ENCODE measurements at regions not wholly inside any gene's neighbourhood (a gene's known extent, or its start where the extent isn't known, plus 50 kb on each side); places are given as distances from the start of the nearest gene placed in this dataset.

- ChIA-PET CTCF (ENCODE audit: partially characterized antibody) (no interaction called here), POLR2A (ENCODE audit: partially characterized antibody) (no interaction called here)
- Histone ChIP-seq H3K79me2 (ENCODE audit: control insufficient read depth in 1 of 2, insufficient read depth in 2 of 2, low read length in 2 of 2) (no peaks in the 10 kb centered on the region), H2BK12ac (ENCODE audit: low read depth, low read length) (no peak overlapping the region), H3K18ac (ENCODE audit: extremely low read depth, low read length) (no peak overlapping the region), H3K23me2 (ENCODE audit: low read depth, low read length) (no peaks in the 10 kb centered on the region), H3K4ac (replicated peaks; ENCODE audit: insufficient read length, low read depth, low read length) (no peak overlapping the region), H3K36me3 (ENCODE audit: control insufficient read depth in 2 of 4, insufficient read depth in 4 of 4, low read length in 3 of 4) (no peaks in the 10 kb centered on the region), H3K9me3 (ENCODE audit: insufficient read depth in 2 of 2, low read depth in 1 of 2, low read length in 1 of 2) (no peaks in the 10 kb centered on the region), H2BK5ac (ENCODE audit: low read depth, low read length) (no peak overlapping the region), H4K8ac (ENCODE audit: extremely low read depth, insufficient read depth, low read length) (no peak overlapping the region), H3K4me1 (replicated peaks in 1 of 4; ENCODE audit: control insufficient read depth in 3 of 4, insufficient read depth in 4 of 4, low read length in 3 of 4) (peaks cover 0 to 2% (median 0%) of the 10 kb centered on the region in 4 experiments; a peak in 1 of 7 replicates), H3K79me1 (ENCODE audit: low read depth, low read length) (no peaks in the 10 kb centered on the region), H3K27ac (ENCODE audit: low read depth, low read length) (no peak overlapping the region), H2BK20ac (ENCODE audit: low read length) (no peak overlapping the region), H4K20me1 (replicated peaks in 1 of 2; ENCODE audit: control insufficient read depth in 1 of 2, insufficient read depth in 2 of 2, low read length in 2 of 2) (no peaks in the 10 kb centered on the region), H3K4me3 (ENCODE audit: extremely low read depth in 1 of 4, insufficient read depth in 2 of 4, low read depth in 3 of 4, low read length in 4 of 4) (no peak overlapping the region), H4K91ac (replicated peaks; ENCODE audit: insufficient read length, low read length) (no peak overlapping the region), H3K23ac (ENCODE audit: insufficient read length) (no peak overlapping the region), H3K9ac (replicated peaks in 1 of 4; ENCODE audit: extremely low read depth in 1 of 4, low read depth in 3 of 4, low read length in 3 of 4) (no peak overlapping the region), H4K5ac (ENCODE audit: insufficient read length, low read depth, low read length) (no peak overlapping the region), H2BK15ac (ENCODE audit: low read length) (no peak overlapping the region), H2AK5ac (ENCODE audit: low read depth, low read length) (no peak overlapping the region), H3K56ac (replicated peaks; ENCODE audit: insufficient read length, low read depth, low read length) (no peak overlapping the region), H2BK120ac (replicated peaks; ENCODE audit: low read depth, low read length) (no peak overlapping the region), H3K14ac (ENCODE audit: insufficient read length) (no peak overlapping the region), H3K4me2 (ENCODE audit: insufficient read depth in 1 of 2, low read depth in 2 of 2, low read length in 2 of 2) (no peak overlapping the region), H3K27me3 (replicated peaks in 1 of 4; ENCODE audit: control insufficient read depth in 3 of 4, extremely low read depth in 1 of 4, insufficient read depth in 3 of 4, low read length in 3 of 4) (no peaks in the 10 kb centered on the region), H2AFZ (ENCODE audit: low read length) (no peak overlapping the region)
- DNase-seq (ENCODE audit: low read depth in 1 of 2, low spot score in 2 of 2) (no peak), FAIRE-seq (no peak)
- WGBS, 2 experiments (ENCODE audit: extremely low coverage in 1 of 2, insufficient coverage in 1 of 2, insufficient read length in 1 of 2, insufficient replicate concordance in 2 of 2, low coverage in 1 of 2, low lambda C conversion rate in 2 of 2, missing lambda C conversion rate in 1 of 2), result 81% methylated on average over 1 of the region's 1 CpG; no CpG with 5 or more reads in 1 of the 2 experiments
- TF ChIP-seq SUZ12 (IDR thresholded peaks at IDR 0.05; ENCODE audit: low read length) (no peak), EZH2 (IDR thresholded peaks at IDR 0.05; ENCODE audit: low read depth, low read length, severe bottlenecking) (no peak), TBP (IDR thresholded peaks at IDR 0.05; ENCODE audit: low read depth, low read length) (no peak)
Observed at GRCh38 chr18:40250236-40250635, 1704.8 kb upstream of the PIK3C3 start.

Data from H1 (cell line).